Kidney tubule cell (primary cell): ENCODE measurements at regions not wholly inside any gene's neighbourhood (a gene's known extent, or its start where the extent isn't known, plus 50 kb on each side); places are given as distances from the start of the nearest gene placed in this dataset.
"Not testable (repeated sequence)": the region's sequence is repeated elsewhere in the genome, so short reads cannot be mapped to it uniquely, and the experiment has no call there.

Source experiments
- DNase-seq: peaks from one replicate; pipeline ENCODE4 v3.0.0-alpha.2; 2018; ENCODE audit warnings: low spot score

GRCh38 chr1:30569384-30569783 is 154.0 kb downstream of the MATN1 start:
- no peak for DNase-seq

GRCh38 chr1:30562559-30562958 is 160.8 kb downstream of the MATN1 start:
- DNase-seq: no peak

GRCh38 chr1:30551603-30552002 is 171.8 kb downstream of the MATN1 start:
- DNase-seq: no peak

- DNase-seq: no peak
These were observed 172.8 kb downstream of the MATN1 start for GRCh38 chr1:30550365-30551220.

- not testable (repeated sequence) for DNase-seq
These were observed 173.5 kb downstream of the MATN1 start for GRCh38 chr1:30549872-30550271.

- DNase-seq: no peak
These were observed 175.1 kb downstream of the MATN1 start for GRCh38 chr1:30548294-30548693.

- not testable (repeated sequence) for DNase-seq
These were observed 176.1 kb downstream of the MATN1 start for GRCh38 chr1:30547326-30547725.

- DNase-seq: no peak
These were observed 178.0 kb downstream of the MATN1 start for GRCh38 chr1:30545365-30545764.

- DNase-seq: no peak
These were observed 181.5 kb downstream of the MATN1 start for GRCh38 chr1:30541721-30542485.

- no peak for DNase-seq
These were observed 182.7 kb downstream of the MATN1 start for GRCh38 chr1:30540611-30541192.

- no peak for DNase-seq
These were observed 183.5 kb downstream of the MATN1 start for GRCh38 chr1:30539884-30540283.

GRCh38 chr1:30538993-30539867 is 184.2 kb downstream of the MATN1 start:
- no peak for DNase-seq

- no peak for DNase-seq
These were observed 185.0 kb downstream of the MATN1 start for GRCh38 chr1:30538226-30538992.

GRCh38 chr1:30537279-30537678 is 186.1 kb downstream of the MATN1 start:
- no peak for DNase-seq

GRCh38 chr1:30536530-30536929 is 186.9 kb downstream of the MATN1 start:
- no peak for DNase-seq

GRCh38 chr1:30535595-30536325 is 187.6 kb downstream of the MATN1 start:
- no peak for DNase-seq

GRCh38 chr1:30534551-30534940 is 188.8 kb downstream of the MATN1 start:
- no peak for DNase-seq

GRCh38 chr1:30533796-30534550 is 189.4 kb downstream of the MATN1 start:
- DNase-seq: no peak

- DNase-seq: no peak
These were observed 190.2 kb downstream of the MATN1 start for GRCh38 chr1:30533141-30533540.

GRCh38 chr1:30532621-30533020 is 190.8 kb downstream of the MATN1 start:
- DNase-seq: no peak
